Fibroblast of the aortic adventitia (primary cell): ENCODE measurements at regions not wholly inside any gene's neighbourhood (a gene's known extent, or its start where the extent isn't known, plus 50 kb on each side); places are given as distances from the start of the nearest gene placed in this dataset.

Experiments
- DNase-seq: peaks from one replicate; pipeline ENCODE4 v3.0.0-alpha.2; 2010; ENCODE audit warnings: low read depth
- H3K4me3 ChIP-seq: 2 replicates; pipeline ENCODE4 v1.5.1; 2011; ENCODE audit warnings: low read depth, mild to moderate bottlenecking, control low read depth, low read length, moderate library complexity
- CTCF ChIP-seq: IDR thresholded peaks from 2 replicates; pipeline ENCODE4 v1.5.1; 2011; ENCODE audit warnings: mild to moderate bottlenecking, low read length, control low read depth, inconsistent platforms; ENCODE audit not compliant: insufficient read depth

- TF ChIP-seq CTCF: no peak
- DNase-seq: no peak
- H3K4me3 ChIP-seq: no peak overlapping the region
These were observed 407.7 kb downstream of the SPRY1 start for GRCh38 chr4:123804196-123804721.

GRCh38 chr4:123806056-123806455, 409.5 kb downstream of the SPRY1 start:
- TF ChIP-seq CTCF: no peak
- no peak for DNase-seq
- no peak overlapping the region for H3K4me3 ChIP-seq

- H3K4me3 ChIP-seq: no peak overlapping the region
- DNase-seq: no peak
- no peak for TF ChIP-seq CTCF
These were observed 410.6 kb downstream of the SPRY1 start for GRCh38 chr4:123807187-123807586.

GRCh38 chr4:123807866-123808265, 411.3 kb downstream of the SPRY1 start:
- no peak overlapping the region for H3K4me3 ChIP-seq
- TF ChIP-seq CTCF: no peak
- no peak for DNase-seq

GRCh38 chr4:123809864-123810263, 413.3 kb downstream of the SPRY1 start:
- no peak overlapping the region for H3K4me3 ChIP-seq
- no peak for TF ChIP-seq CTCF
- no peak for DNase-seq

GRCh38 chr4:123812066-123812390, 415.4 kb downstream of the SPRY1 start:
- no peak for TF ChIP-seq CTCF
- no peak overlapping the region for H3K4me3 ChIP-seq
- no peak for DNase-seq

GRCh38 chr4:123813901-123814300, 417.3 kb downstream of the SPRY1 start:
- no peak for DNase-seq
- TF ChIP-seq CTCF: no peak
- no peak overlapping the region for H3K4me3 ChIP-seq
